MV-4-11 (cell line): ENCODE measurements at regions not wholly inside any gene's neighbourhood (a gene's known extent, or its start where the extent isn't known, plus 50 kb on each side); places are given as distances from the start of the nearest gene placed in this dataset.
"Not testable (repeated sequence)": the region's sequence is repeated elsewhere in the genome, so short reads cannot be mapped to it uniquely, and the experiment has no call there.

Experiments used
- DNase-seq: peaks from one replicate; lab custom pipeline; 2025; lab: John Stamatoyannopoulos, UW

- no peak for DNase-seq
Measured at GRCh38 chr21:15203740-15204139, 138.9 kb upstream of the NRIP1 start.

GRCh38 chr21:15204140-15204969 lies 139.6 kb upstream of the NRIP1 start:
- DNase-seq: no peak

GRCh38 chr21:15204970-15205286 lies 140.1 kb upstream of the NRIP1 start:
- DNase-seq: no peak

- peak; percentile 97 for DNase-seq
Measured at GRCh38 chr21:15206514-15206913, 141.7 kb upstream of the NRIP1 start.

- no peak for DNase-seq
Measured at GRCh38 chr21:15207231-15207630, 142.4 kb upstream of the NRIP1 start.

GRCh38 chr21:15207635-15208370 lies 143.0 kb upstream of the NRIP1 start:
- DNase-seq: no peak

- DNase-seq: peak; percentile 28
Measured at GRCh38 chr21:15208786-15209185, 144.0 kb upstream of the NRIP1 start.

- no peak for DNase-seq
Measured at GRCh38 chr21:15209224-15209623, 144.4 kb upstream of the NRIP1 start.

GRCh38 chr21:15210235-15210678 lies 145.5 kb upstream of the NRIP1 start:
- DNase-seq: peak; percentile 67

- DNase-seq: no peak
Measured at GRCh38 chr21:15211491-15212133, 146.8 kb upstream of the NRIP1 start.

- peak; percentile 75 for DNase-seq
Measured at GRCh38 chr21:15212206-15212605, 147.4 kb upstream of the NRIP1 start.

GRCh38 chr21:15218476-15218875 lies 153.7 kb upstream of the NRIP1 start:
- not testable (repeated sequence) for DNase-seq

GRCh38 chr21:15219039-15219438 lies 154.2 kb upstream of the NRIP1 start:
- DNase-seq: no peak

- peak; percentile 35 for DNase-seq
Measured at GRCh38 chr21:15219894-15220293, 155.1 kb upstream of the NRIP1 start.

- DNase-seq: peak; percentile 96
Measured at GRCh38 chr21:15221799-15222386, 157.1 kb upstream of the NRIP1 start.

- peak; percentile 37 for DNase-seq
Measured at GRCh38 chr21:15222707-15223106, 157.9 kb upstream of the NRIP1 start.

- no peak for DNase-seq
Measured at GRCh38 chr21:15224346-15225086, 159.7 kb upstream of the NRIP1 start.

GRCh38 chr21:15227919-15228318 lies 163.1 kb upstream of the NRIP1 start:
- no peak for DNase-seq

- no peak for DNase-seq
Measured at GRCh38 chr21:15229390-15229789, 164.6 kb upstream of the NRIP1 start.

GRCh38 chr21:15233611-15234010 lies 168.8 kb upstream of the NRIP1 start:
- no peak for DNase-seq

GRCh38 chr21:15236111-15236510 lies 171.3 kb upstream of the NRIP1 start:
- DNase-seq: no peak

GRCh38 chr21:15240848-15241247 lies 176.0 kb upstream of the NRIP1 start:
- no peak for DNase-seq
